Muscle layer of duodenum (tissue), 2 donors: ENCODE measurements at regions not wholly inside any gene's neighbourhood (a gene's known extent, or its start where the extent isn't known, plus 50 kb on each side); places are given as distances from the start of the nearest gene placed in this dataset.
A peak's percentile ranks its signal among the peaks of the same experiment; 100 is the strongest.

Experiments used
- H3K27ac ChIP-seq: one replicate; pipeline ENCODE4 v1.7.0; 2013; ENCODE audit warnings: mild to moderate bottlenecking, low read length
- H3K27me3 ChIP-seq: one replicate; pipeline ENCODE4 v1.7.0; 2013; ENCODE audit warnings: low read depth, mild to moderate bottlenecking, control low read depth, low read length
- H3K36me3 ChIP-seq, 2 donors: one replicate each; pipeline ENCODE4 v1.7.0; 2013; ENCODE audit warnings: low read length in 2 of 2, control low read depth in 1 of 2, mild to moderate bottlenecking in 1 of 2; ENCODE audit not compliant: insufficient read depth in 2 of 2, control insufficient read depth in 1 of 2
- H3K4me1 ChIP-seq, 2 donors: one replicate each; pipeline ENCODE4 v1.7.0; 2013; ENCODE audit warnings: low read length in 2 of 2, mild to moderate bottlenecking in 2 of 2, control low read depth in 1 of 2, moderate library complexity in 1 of 2; ENCODE audit not compliant: insufficient read depth in 2 of 2, control insufficient read depth in 1 of 2
- H3K4me3 ChIP-seq, 2 donors: one replicate each; pipeline ENCODE4 v1.7.0; 2013; ENCODE audit warnings: low read length in 2 of 2, low read depth in 1 of 2, mild to moderate bottlenecking in 1 of 2
- H3K9me3 ChIP-seq, 2 donors: one replicate each; pipeline ENCODE4 v1.7.0; 2013; ENCODE audit warnings: low read length in 2 of 2, control low read depth in 1 of 2, mild to moderate bottlenecking in 1 of 2; ENCODE audit not compliant: control insufficient read depth in 1 of 2
- donor health status: healthy.

DNA sequence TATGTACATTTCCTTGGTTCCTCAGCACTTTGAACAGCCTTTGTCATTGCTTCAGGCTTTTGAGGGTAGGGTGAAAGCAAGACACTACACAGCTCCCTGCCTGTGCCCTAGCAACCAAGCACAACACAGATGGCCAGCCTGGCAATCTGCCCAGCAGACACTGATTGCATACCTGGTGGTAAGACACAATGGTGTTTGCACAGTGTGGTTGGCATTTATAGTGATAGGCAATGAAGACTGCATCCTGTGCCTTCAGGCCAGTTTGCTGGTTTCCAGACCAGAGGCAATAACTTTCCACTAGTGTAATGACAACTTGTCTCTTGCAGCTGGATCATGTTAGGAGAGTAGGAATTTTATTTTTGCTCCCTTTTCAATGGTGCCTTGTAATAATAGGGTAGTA lies 144.5 kb upstream of the TNC start:
- no peaks in the 10 kb centered on the region for H3K36me3 ChIP-seq
- no peaks in the 10 kb centered on the region for H3K9me3 ChIP-seq
- H3K27ac ChIP-seq: peak overlapping the region; percentile 28
- no peak overlapping the region for H3K4me3 ChIP-seq
- H3K27me3 ChIP-seq: no peaks in the 10 kb centered on the region
- H3K4me1 ChIP-seq: peaks cover 0 to 17% of the 10 kb centered on the region in 2 donors

DNA sequence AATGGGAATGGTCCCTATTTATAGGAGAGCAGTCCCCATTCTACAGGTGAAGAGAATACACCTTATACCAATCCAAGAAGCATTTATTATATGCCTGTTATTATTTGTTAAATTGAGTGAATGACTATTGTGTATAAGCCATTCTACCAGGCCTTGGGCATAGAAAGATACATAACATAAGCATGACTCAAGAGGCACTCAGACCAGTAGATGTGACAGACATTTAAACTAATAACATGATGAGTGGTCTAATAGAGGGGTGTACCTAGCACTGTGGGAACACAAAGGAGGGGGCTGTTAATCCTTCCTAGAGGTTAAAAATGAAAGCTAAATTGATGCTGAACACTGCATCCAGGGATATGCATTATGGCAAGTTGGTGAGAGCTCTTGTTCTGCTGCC lies 145.0 kb upstream of the TNC start:
- no peaks in the 10 kb centered on the region for H3K27me3 ChIP-seq
- H3K27ac ChIP-seq: peak overlapping the region; percentile 1
- no peaks in the 10 kb centered on the region for H3K9me3 ChIP-seq
- no peaks in the 10 kb centered on the region for H3K36me3 ChIP-seq
- H3K4me1 ChIP-seq: peaks cover 0 to 17% of the 10 kb centered on the region in 2 donors
- no peak overlapping the region for H3K4me3 ChIP-seq

DNA sequence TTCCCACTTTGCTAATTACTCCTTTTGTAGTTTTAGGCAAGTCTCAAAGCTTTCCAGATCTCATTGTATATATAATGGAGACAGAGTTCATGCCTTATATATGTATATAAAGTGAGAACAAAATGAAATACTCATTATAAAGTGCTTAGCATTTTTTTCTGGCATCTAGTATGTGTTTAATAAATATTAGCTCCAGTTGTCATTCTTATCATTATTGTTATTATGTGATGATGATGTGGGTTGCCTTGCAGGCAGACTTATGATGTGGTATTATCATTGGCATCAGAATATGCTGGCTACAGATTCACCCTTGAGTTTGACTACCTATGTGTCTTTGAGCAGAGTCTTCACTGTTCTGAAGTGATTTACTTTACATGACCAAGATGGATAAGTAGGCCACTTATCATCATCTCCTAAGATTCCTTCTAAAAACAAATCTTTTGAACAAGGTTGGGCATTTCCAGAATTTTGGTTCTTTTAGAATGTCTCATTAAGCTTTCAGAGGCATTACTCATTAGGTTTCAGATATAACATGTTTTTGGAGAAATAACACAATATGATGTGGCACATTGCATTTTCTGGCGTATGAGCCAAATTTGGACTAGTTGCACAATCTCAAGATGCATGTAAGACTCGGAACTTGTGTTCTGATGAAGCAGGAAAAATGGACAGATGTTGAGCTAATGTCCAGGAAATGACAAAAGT lies 145.6 kb upstream of the TNC start:
- Histone ChIP-seq H3K36me3 (no peaks in the 10 kb centered on the region), H3K27ac (peak overlapping the region; percentile 1), H3K4me1 (peaks cover 0 to 17% of the 10 kb centered on the region in 2 donors), H3K27me3 (no peaks in the 10 kb centered on the region), H3K4me3 (no peak overlapping the region), H3K9me3 (no peaks in the 10 kb centered on the region)

DNA sequence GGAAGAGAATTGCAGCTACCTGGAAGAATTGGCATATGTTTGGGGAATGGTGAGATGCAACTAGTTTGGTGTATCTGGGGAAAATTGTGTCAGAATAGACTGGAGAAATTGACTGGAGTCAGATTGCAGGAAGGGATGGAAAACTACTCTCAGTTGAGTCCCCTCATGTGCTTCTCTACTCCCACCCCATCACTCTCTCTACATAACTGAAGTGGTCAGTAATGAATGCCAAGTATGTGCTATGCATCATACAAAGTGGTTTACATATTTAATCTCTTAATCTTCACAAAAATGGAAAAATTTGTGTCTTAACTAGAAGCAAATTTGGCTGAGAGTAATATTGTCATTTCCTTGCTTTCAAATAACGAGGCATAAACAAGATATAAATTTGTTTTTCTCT lies 146.4 kb upstream of the TNC start:
- Histone ChIP-seq H3K4me1 (peaks cover 0 to 17% of the 10 kb centered on the region in 2 donors), H3K9me3 (no peaks in the 10 kb centered on the region), H3K36me3 (no peaks in the 10 kb centered on the region), H3K4me3 (no peak overlapping the region), H3K27ac (no peak overlapping the region), H3K27me3 (no peaks in the 10 kb centered on the region)

DNA sequence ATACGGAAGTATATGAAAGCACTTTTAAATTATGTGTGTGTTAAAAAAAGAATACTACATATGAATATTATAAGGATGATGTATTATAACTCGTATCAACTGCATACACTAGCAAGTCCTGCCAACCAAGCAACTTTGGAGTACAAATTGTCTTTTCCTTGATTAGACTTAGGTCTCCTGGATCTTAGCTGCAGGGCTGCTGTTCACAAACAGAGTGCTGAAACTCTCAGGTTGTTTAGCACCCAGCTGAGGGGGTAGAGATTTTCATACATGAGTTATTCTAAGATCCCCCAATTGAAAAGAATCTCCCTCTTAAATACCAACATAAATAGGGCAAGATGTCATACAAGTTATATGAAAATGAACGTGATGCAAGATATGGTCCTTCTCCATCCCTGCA lies 149.8 kb upstream of the TNC start:
- H3K9me3 ChIP-seq: no peaks in the 10 kb centered on the region
- no peaks in the 10 kb centered on the region for H3K27me3 ChIP-seq
- H3K27ac ChIP-seq: no peak overlapping the region
- no peaks in the 10 kb centered on the region for H3K36me3 ChIP-seq
- no peak overlapping the region for H3K4me3 ChIP-seq
- H3K4me1 ChIP-seq: peaks cover 0 to 8% of the 10 kb centered on the region in 2 donors

DNA sequence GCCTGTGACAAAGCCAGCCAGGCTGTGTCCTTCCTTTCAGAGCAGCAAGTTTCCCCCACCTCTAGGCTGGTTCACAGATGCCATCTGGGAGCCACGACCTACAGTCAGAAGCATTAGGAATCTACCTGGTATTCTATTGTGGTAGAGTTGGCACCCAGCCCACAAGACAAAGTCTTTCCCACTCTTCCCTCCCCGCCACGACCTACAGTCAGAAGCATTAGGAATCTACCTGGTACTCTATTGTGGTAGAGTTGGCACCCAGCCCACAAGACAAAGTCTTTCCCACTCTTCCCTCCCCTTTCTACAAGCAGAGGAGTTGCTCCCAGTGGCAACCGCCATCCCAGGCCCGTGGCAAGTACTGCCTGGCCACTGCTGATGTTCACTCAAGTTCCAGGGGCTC lies 157.8 kb upstream of the TNC start:
- no peak overlapping the region for H3K4me3 ChIP-seq
- no peaks in the 10 kb centered on the region for H3K27me3 ChIP-seq
- H3K36me3 ChIP-seq: no peaks in the 10 kb centered on the region
- H3K27ac ChIP-seq: no peak overlapping the region
- H3K4me1 ChIP-seq: no peaks in the 10 kb centered on the region
- no peaks in the 10 kb centered on the region for H3K9me3 ChIP-seq

DNA sequence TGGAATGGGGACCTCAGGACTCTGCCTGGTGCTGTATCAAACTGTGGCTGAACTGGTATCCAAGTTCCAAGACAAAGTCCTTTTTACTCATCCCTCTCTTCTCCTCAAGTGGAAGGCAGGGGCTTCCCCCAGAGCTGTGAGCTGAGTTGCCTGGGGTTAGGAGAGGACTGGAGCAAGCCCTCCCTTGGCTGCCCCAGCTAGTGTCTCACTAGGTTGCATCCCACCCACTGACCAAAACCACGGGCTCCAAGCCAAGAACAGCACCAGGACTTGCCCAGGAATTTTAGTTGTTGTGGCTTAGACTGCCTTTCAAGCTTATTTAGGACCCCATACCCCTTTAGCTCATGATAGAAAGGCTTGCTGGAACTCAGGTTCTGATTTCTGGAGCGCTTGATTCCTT lies 158.7 kb upstream of the TNC start:
- Histone ChIP-seq H3K36me3 (no peaks in the 10 kb centered on the region), H3K27ac (no peak overlapping the region), H3K27me3 (no peaks in the 10 kb centered on the region), H3K4me3 (no peak overlapping the region), H3K4me1 (no peaks in the 10 kb centered on the region), H3K9me3 (no peaks in the 10 kb centered on the region)

DNA sequence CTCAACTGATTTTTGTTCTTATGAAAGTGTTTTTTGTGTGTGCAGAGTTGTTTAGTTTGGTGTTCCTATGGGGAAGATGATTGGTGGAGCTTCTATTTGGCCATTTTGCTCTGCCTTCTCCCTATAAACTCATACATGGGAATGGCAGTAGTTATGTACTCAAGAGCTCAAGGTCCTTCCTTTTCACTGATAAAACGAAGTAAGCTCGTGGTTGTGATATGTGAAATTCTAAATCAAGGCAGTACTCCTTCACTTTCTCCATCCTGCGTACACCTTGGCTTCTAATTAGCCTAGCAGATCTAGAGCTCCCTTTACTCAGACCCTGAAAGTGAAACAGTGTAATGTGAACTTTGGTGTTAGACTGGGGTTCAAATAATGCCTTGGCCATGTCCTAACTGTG lies 159.3 kb upstream of the TNC start:
- no peaks in the 10 kb centered on the region for H3K36me3 ChIP-seq
- H3K4me3 ChIP-seq: no peak overlapping the region
- no peak overlapping the region for H3K27ac ChIP-seq
- H3K9me3 ChIP-seq: no peaks in the 10 kb centered on the region
- H3K4me1 ChIP-seq: no peaks in the 10 kb centered on the region
- no peaks in the 10 kb centered on the region for H3K27me3 ChIP-seq

DNA sequence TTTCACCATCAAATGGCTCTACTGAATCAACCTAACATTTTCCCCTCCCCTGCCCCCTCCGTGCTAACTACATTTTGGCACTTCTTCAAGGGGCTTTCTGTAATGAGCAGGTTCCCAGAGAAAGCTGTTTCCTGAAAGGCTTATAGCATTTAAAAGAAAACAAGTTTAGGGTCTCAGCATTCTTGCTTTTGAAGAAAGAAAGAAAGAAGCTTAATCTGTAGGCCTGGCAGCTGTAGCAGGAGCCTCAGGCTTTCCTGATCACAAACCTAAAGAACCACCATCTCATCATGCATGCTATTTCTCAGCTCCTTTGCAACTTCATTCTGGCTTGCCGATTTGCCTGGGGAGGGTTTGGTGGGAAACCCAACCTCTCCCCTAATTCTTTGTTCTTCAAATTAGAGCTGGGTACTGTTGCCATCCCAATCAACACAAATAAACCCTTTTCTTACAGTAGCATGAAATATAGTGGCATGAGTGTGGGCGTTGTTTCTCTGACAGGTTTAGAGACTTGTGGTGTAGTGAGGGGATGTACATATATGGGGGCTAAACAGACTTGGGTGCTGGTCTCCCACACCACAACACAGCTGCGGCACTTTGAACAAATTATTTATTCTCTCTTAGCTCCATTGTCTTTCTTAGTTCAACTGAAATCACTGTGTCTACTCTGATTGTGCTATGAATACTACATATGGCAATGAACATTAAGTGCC lies 160.5 kb upstream of the TNC start:
- Histone ChIP-seq H3K9me3 (no peaks in the 10 kb centered on the region), H3K27ac (no peak overlapping the region), H3K4me3 (no peak overlapping the region), H3K4me1 (no peaks in the 10 kb centered on the region), H3K27me3 (no peaks in the 10 kb centered on the region), H3K36me3 (no peaks in the 10 kb centered on the region)

DNA sequence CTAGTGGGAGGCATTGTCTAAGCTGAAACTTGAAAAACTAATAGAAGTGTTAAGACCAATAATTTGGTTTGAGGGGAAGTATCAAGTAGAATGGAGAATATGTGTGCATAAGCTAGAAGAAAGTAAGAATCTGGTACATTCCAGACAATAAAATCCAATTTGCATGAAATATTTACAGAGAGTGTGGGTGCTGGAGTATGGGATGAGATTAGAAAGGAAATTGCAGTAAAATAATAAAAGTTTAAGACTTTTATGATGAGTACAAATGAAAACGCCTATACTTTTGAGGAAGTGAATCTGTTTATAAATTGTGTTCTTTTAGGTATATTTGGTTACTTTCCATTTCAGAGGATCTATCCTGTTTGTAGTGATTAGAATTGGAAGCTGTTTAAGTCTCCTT lies 165.4 kb upstream of the TNC start:
- no peak overlapping the region for H3K27ac ChIP-seq
- H3K9me3 ChIP-seq: no peaks in the 10 kb centered on the region
- H3K36me3 ChIP-seq: no peaks in the 10 kb centered on the region
- H3K4me1 ChIP-seq: no peaks in the 10 kb centered on the region
- no peaks in the 10 kb centered on the region for H3K27me3 ChIP-seq
- no peak overlapping the region for H3K4me3 ChIP-seq

DNA sequence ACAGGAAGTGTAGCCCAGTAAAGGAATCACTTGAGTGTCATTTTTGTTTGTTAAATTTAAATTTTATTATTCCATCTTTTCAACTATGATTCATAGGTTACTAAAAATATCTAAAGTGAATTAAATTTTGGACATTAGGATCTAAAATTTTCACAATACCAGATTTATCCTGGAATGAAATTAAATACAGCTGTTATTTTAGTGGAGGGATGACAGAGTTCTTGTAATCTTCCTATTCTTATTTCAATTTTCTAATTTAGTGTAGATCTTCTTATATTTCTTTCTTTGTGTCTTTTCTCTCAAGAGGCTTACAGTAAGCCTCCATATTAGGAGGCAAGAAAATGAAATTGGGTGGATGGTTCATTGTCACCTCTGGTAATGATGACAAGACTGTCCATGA lies 167.9 kb upstream of the TNC start:
- no peaks in the 10 kb centered on the region for H3K27me3 ChIP-seq
- H3K36me3 ChIP-seq: no peaks in the 10 kb centered on the region
- no peak overlapping the region for H3K27ac ChIP-seq
- no peaks in the 10 kb centered on the region for H3K4me1 ChIP-seq
- no peaks in the 10 kb centered on the region for H3K9me3 ChIP-seq
- H3K4me3 ChIP-seq: no peak overlapping the region

DNA sequence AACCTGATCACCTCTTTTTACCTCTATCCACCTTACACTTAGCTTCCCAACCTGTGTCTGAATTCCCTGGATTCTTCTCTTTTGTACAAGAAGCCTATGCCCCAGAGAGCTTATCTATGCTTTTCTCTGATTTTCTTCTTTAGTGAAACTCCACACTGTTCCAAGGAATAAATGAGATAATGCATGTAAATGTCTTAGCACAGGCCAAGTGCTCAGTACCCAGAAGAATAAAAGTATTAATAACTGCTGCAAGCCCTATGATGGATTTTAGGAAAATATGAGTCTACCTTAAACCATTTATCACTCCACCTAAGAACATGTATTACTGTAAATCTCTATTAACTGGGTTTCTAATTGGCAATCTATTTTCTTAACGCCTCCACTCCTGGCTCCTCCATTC lies 168.5 kb upstream of the TNC start:
- no peak overlapping the region for H3K4me3 ChIP-seq
- H3K27me3 ChIP-seq: no peaks in the 10 kb centered on the region
- no peaks in the 10 kb centered on the region for H3K9me3 ChIP-seq
- H3K4me1 ChIP-seq: no peaks in the 10 kb centered on the region
- H3K27ac ChIP-seq: no peak overlapping the region
- H3K36me3 ChIP-seq: no peaks in the 10 kb centered on the region
